ENCODE measurements at regions not wholly inside any gene's neighbourhood (a gene's known extent, or its start where the extent isn't known, plus 50 kb on each side); places are given as distances from the start of the nearest gene placed in this dataset.

- TF ChIP-seq GATA2 (IDR thresholded peaks at IDR 0.05; ENCODE audit: low read depth, low read length) = no peak
- no peak for TF ChIP-seq GATA3 (IDR thresholded peaks at IDR 0.05; ENCODE audit: low read depth, low read length)
Observed at GRCh38 chr5:124157320-124157719, 589.1 kb downstream of the ZNF608 start.

Data from SH-SY5Y (cell line).